SK-N-SH treated with all-trans-retinoic acid at 6 μM for 48 hours (cell line): ENCODE measurements at regions not wholly inside any gene's neighbourhood (a gene's known extent, or its start where the extent isn't known, plus 50 kb on each side); places are given as distances from the start of the nearest gene placed in this dataset.

ENCODE experiments used
- ARNTL ChIP-seq: fragments of 450-650 bp; formaldehyde crosslinking; IDR thresholded peaks from 2 replicates; pipeline ENCODE4 v1.5.0; 2020; ENCODE audit warnings: low read depth, mild to moderate bottlenecking, moderate library complexity, borderline replicate concordance
- BACH2 ChIP-seq: fragments of 250-450 bp; sonication (Bioruptor Pico); IDR thresholded peaks from 2 replicates; pipeline ENCODE4 v1.9.0; 2021; ENCODE audit warnings: mild to moderate bottlenecking, borderline replicate concordance
- CREB5 ChIP-seq: fragments of 250-450 bp; sonication (Bioruptor Pico); IDR thresholded peaks from 2 replicates; pipeline ENCODE4 v1.5.1; 2020; ENCODE audit warnings: low read depth, mild to moderate bottlenecking, moderate library complexity
- CSDC2 ChIP-seq: fragments of 250-450 bp; sonication (Bioruptor Pico); IDR thresholded peaks from 2 replicates; pipeline ENCODE4 v1.5.0; 2020; ENCODE audit warnings: mild to moderate bottlenecking, moderate library complexity
- ISL1 ChIP-seq: fragments of 250-450 bp; sonication (Bioruptor Pico); IDR thresholded peaks from 2 replicates; pipeline ENCODE4 v2.1.2; 2022; ENCODE audit warnings: mild to moderate bottlenecking, moderate library complexity
- OSR1 ChIP-seq: fragments of 250-450 bp; sonication (Bioruptor Pico); IDR thresholded peaks from 2 replicates; pipeline ENCODE4 v1.8.0; 2022; ENCODE audit warnings: moderate library complexity, mild to moderate bottlenecking, inconsistent platforms
- PATZ1 ChIP-seq: fragments of 250-450 bp; sonication (Bioruptor Pico); IDR thresholded peaks from 2 replicates; pipeline ENCODE4 v1.8.0; 2020; ENCODE audit warnings: mild to moderate bottlenecking, moderate library complexity, borderline replicate concordance
- PPARA ChIP-seq: fragments of 250-450 bp; sonication (Bioruptor Pico); IDR thresholded peaks from 2 replicates; pipeline ENCODE4 v1.5.0; 2020; ENCODE audit warnings: mild to moderate bottlenecking, borderline replicate concordance
- TOX ChIP-seq: fragments of 250-450 bp; sonication (Bioruptor Pico); IDR thresholded peaks from 2 replicates; pipeline ENCODE4 v1.8.0; 2021; ENCODE audit warnings: mild to moderate bottlenecking, moderate library complexity, borderline replicate concordance
- ZFP3 ChIP-seq: fragments of 250-450 bp; sonication (Bioruptor Pico); IDR thresholded peaks from 2 replicates; pipeline ENCODE4 v1.5.0; 2020; ENCODE audit warnings: mild to moderate bottlenecking, moderate library complexity
- ZFP30 ChIP-seq: fragments of 450-650 bp; formaldehyde crosslinking; IDR thresholded peaks from 2 replicates; pipeline ENCODE4 v1.5.0; 2022; ENCODE audit warnings: mild to moderate bottlenecking, moderate library complexity
- ZNF70 ChIP-seq: fragments of 450-650 bp; formaldehyde crosslinking; IDR thresholded peaks from 2 replicates; pipeline ENCODE4 v1.5.0; 2020; ENCODE audit warnings: mild to moderate bottlenecking, moderate library complexity
- ZNF8 ChIP-seq: fragments of 450-650 bp; formaldehyde crosslinking; IDR thresholded peaks from 2 replicates; pipeline ENCODE4 v1.5.0; 2020; ENCODE audit warnings: mild to moderate bottlenecking, moderate library complexity

- no peak for TF ChIP-seq ISL1 (CRISPR knock-in tag)
- no peak for TF ChIP-seq OSR1
- TF ChIP-seq ZFP30 (CRISPR knock-in tag): no peak
- no peak for TF ChIP-seq ZFP3 (CRISPR knock-in tag)
- no peak for TF ChIP-seq PATZ1 (CRISPR knock-in tag)
- no peak for TF ChIP-seq ZNF8 (CRISPR knock-in tag)
- TF ChIP-seq PPARA (CRISPR knock-in tag): no peak
- TF ChIP-seq TOX (CRISPR knock-in tag): no peak
- TF ChIP-seq ZNF70: no peak
- TF ChIP-seq CREB5 (CRISPR knock-in tag): no peak
- no peak for TF ChIP-seq CSDC2 (CRISPR knock-in tag)
- no peak for TF ChIP-seq BACH2 (CRISPR knock-in tag)
- TF ChIP-seq ARNTL (CRISPR knock-in tag): no peak
Measured at GRCh38 chr6:9403736-9404135, 968.4 kb upstream of the SLC35B3 start.
